Activated CD4-positive, alpha-beta T cell treated with anti-CD3 and anti-CD28 coated beads, Interleukin-10, Interleukin-2, amounts not matched to agents 100 ng/mL and 50 ng/mL, durations not matched to agents 16 hours and 8 hours (primary cell): ENCODE measurements at regions not wholly inside any gene's neighbourhood (a gene's known extent, or its start where the extent isn't known, plus 50 kb on each side); places are given as distances from the start of the nearest gene placed in this dataset.
A peak's percentile ranks its signal among the peaks of the same experiment; 100 is the strongest.
"Not testable (repeated sequence)": the region's sequence is repeated elsewhere in the genome, so short reads cannot be mapped to it uniquely, and the experiment has no call there.

ENCODE experiments used
- DNase-seq: peaks from one replicate; pipeline ENCODE4 v3.0.0-alpha.2; 2020

- no peak for DNase-seq
Measured at GRCh38 chr6:91082311-91082832, 495.5 kb upstream of the MAP3K7 start.

- peak; percentile 38 for DNase-seq
Measured at GRCh38 chr6:91081452-91082067, 494.7 kb upstream of the MAP3K7 start.

- no peak for DNase-seq
Measured at GRCh38 chr6:91080871-91081270, 494.0 kb upstream of the MAP3K7 start.

GRCh38 chr6:91079969-91080368 is 493.1 kb upstream of the MAP3K7 start:
- DNase-seq: no peak

DNA sequence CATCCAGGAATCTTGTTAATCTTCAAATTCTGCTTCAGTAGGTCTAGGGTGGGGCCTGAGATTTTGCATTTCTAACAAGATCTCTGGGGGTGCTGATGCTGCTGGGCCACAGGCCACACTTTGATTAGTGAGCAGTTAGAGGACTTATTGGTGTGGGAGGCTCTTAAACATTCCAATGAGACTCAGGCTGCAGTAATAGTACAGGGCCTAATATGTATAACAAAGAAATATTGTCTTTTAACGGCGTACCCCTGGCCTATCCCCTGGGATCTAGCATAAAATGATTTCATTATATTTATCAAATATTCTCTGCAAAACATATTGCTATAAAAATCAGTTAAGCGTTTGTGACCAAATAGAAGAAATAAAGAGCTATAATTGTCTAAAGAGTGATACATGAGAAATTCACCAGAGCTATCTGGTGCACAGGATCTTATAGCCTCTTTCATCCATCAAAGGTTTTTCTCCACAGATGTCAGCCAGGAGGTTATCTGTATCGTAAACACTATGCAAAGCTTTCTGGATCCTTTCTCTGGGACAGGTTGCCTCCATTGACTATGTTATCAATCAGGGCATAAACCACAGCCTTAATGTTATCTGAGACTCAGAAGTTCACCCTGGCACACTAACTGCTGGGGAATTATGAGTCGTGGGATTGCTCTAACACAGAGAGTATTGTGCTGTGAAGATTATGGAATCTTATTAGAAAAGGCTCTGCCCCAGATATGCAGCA is 488.5 kb upstream of the MAP3K7 start:
- DNase-seq: no peak

- DNase-seq: no peak
Measured at GRCh38 chr6:91063362-91063761, 476.5 kb upstream of the MAP3K7 start.

DNA sequence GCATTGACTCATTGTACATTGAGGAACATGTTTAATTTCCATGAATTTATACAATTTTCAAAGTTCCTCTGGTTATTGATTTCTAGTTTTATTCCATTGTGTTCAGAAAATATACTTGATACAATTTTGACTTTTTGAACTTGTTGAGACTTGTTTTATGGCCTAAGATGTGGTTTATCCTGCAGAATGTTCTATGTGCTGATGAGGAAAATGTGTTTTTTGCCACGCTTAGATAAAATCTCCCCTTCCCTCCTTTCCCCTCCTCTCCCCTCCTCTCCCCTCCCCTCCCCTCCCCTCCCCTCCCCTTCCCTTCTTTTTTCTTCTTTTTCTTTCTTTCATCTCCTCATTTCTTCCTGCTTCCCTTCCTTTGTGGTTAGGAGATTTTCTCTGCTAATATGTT is 470.8 kb upstream of the MAP3K7 start:
- DNase-seq: no peak

DNA sequence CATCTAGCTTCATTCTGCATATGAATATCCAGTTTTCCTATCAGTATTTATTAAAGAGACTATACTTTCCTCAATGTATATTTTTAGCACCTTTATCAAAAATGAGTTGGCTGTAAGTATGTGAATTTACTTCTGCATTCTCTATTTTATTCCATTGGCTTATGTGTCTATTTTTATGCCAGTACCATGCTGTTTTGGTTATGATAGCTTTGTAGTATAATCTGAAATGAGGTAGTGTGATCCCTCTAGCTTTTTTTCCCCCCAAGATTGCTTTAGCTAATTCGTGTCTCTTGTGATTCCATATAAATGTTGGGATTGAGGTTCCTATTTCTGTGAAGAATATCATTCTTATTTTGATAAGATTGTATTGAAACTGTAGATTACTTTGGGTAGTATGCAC is 469.1 kb upstream of the MAP3K7 start:
- DNase-seq: no peak

GRCh38 chr6:91052473-91053450 is 465.9 kb upstream of the MAP3K7 start:
- DNase-seq: not testable (repeated sequence)

GRCh38 chr6:91045161-91045560 is 458.3 kb upstream of the MAP3K7 start:
- DNase-seq: no peak

GRCh38 chr6:91043751-91044150 is 456.9 kb upstream of the MAP3K7 start:
- no peak for DNase-seq

- no peak for DNase-seq
Measured at GRCh38 chr6:91042656-91043055, 455.8 kb upstream of the MAP3K7 start.

GRCh38 chr6:91033964-91034363 is 447.1 kb upstream of the MAP3K7 start:
- DNase-seq: no peak

DNA sequence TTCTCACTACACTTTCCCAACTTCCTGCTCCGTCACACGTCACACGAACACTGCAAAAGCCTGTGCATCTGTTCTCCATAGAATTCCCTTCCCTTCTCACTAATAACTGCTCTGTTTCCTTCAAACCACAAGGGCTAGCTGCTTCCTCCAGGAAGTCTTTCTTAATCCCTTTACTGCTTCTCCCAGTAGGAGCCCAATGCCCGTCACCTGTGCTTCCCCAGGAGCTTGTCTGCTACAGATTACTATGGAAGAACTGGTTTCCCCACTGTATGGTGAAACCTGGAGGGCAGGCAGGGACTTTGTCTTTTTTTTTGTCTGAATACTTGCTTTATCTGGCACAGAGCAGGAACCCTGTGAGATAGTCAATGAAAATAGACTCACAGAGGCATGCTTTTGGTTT is 444.7 kb upstream of the MAP3K7 start:
- DNase-seq: no peak

- DNase-seq: no peak
Measured at GRCh38 chr6:91029211-91029610, 442.3 kb upstream of the MAP3K7 start.

GRCh38 chr6:91023529-91023928 is 436.7 kb upstream of the MAP3K7 start:
- DNase-seq: no peak

DNA sequence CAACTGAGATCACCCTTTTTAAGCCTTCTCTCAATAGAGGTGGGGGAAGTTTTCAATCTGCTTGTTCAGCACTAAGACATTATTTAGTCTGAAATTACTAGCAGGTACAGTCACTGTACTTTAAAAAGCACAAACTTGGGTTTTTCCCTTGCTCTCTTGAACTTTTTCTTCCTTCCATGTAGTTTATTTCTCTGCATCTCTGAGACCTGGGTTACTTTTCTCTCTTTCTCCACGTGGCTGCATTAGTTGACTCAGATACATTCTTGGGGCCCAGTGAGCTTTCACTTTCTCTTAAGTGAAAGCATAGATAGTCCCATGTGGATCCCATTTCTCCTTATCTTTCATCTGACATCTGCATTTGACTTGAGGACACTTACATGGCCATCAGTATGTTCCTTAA is 433.9 kb upstream of the MAP3K7 start:
- DNase-seq: no peak

DNA sequence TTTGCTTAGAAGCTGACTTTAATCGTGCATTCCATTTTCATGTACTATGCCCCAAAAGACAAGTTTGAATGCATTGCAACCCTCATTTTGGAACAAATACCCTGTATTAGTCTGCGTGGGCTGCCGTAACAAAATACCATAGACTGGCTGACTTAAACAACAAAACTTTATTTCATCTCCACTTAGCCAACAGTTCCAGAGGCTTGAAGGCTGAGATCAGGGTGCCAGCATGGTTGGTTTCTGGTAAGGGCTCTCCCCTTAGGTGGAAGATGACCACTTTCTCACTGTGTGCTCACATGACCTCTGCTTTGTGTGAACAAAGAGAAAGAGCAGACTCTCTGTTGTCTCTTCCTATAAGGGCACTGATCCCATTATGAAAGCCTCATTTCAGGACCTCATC is 431.7 kb upstream of the MAP3K7 start:
- DNase-seq: no peak

- DNase-seq: no peak
Measured at GRCh38 chr6:91013511-91013910, 426.6 kb upstream of the MAP3K7 start.

DNA sequence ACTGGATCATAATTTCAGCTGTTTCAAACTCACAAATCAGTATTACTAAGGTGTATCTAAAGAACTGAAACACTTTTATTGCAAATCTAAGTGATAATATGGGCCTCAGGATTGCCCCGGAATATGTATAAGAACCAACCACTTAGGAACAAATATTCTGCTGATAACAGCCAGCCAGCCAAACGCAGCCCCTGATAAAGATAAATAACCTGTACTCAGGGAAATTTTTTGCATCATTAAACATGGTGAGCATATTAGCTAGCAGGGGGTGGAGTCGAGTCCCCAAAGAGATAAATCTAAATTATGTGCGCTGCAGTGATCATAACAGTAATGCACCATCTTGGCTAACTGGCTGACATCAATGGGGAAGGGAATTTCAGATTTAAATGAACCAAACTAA is 410.2 kb upstream of the MAP3K7 start:
- no peak for DNase-seq

GRCh38 chr6:90993770-90994169 is 406.9 kb upstream of the MAP3K7 start:
- DNase-seq: peak; percentile 4

DNA sequence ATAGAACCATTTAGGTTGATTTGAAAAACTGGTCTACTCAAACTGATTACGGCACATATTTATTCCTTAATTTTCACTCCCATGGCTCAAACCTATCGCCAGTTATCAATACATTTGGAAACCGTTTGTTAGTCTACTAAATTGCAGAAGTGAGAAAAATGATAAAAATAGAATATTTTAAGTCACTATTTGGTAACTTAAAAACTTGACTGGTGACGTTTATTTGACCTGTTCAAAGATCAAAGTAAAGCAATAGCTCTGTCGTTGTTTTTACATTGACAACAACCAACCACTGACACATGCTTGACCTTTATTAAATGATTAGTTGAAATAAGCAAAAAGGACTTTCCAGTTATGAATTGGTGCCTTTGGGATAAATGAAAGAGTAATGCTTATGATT is 402.9 kb upstream of the MAP3K7 start:
- DNase-seq: no peak

GRCh38 chr6:90984066-90984465 is 397.2 kb upstream of the MAP3K7 start:
- no peak for DNase-seq
